ENCODE measurements at regions not wholly inside any gene's neighbourhood (a gene's known extent, or its start where the extent isn't known, plus 50 kb on each side); places are given as distances from the start of the nearest gene placed in this dataset.

DNA sequence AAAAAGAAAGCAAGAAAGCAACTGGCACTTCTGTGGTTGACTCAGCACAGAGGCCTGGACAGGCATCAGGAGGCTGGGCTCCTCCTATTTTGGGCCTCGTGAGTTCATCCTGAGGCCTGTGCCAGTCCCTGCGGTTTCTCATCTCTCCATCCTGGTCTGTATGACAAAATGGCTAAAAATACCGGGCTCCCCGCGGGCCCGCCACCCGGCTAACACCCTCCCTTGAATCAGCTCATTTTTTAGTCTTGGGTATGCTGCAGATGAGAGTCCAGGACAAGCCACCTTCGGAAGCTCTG lies 62.3 kb upstream of the YWHAQ start:
- TF ChIP-seq NFYB (CRISPR knock-in tag; conservative IDR thresholded peaks at IDR 0.05; ENCODE audit: low read depth) (no peak), CTCF (IDR thresholded peaks at IDR 0.05) (no peak)

Measured in WTC11 (cell line).